ENCODE measurements at regions not wholly inside any gene's neighbourhood (a gene's known extent, or its start where the extent isn't known, plus 50 kb on each side); places are given as distances from the start of the nearest gene placed in this dataset.

DNA sequence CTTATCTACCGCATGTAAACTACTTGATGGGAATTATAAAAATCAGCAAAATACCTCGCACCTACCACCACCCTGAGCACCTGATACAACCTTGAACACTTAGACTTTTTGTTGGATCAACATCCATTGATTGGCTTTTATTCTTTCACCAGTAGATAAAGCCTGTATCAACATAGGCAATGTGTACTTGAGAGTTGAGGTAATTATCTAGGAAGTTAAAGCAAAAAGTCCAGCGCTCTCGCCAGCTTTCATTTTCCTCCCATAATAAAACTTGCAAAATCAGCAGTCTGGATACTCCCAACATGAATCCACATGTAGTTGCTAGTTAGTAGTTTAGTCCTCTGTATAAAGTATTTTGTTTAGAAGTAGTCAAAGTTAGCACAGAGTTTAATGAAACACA is 132.0 kb upstream of the PRDM1 start:
- TF ChIP-seq POLR2A (IDR thresholded peaks at IDR 0.05; ENCODE audit: low read depth, low read length) (no peak), SPI1 (IDR thresholded peaks at IDR 0.05; ENCODE audit: low read depth, low read length) (no peak), POLR2AphosphoS5 (IDR thresholded peaks at IDR 0.05; ENCODE audit: low read depth, low read length) (no peak), TAF1 (IDR thresholded peaks at IDR 0.05; ENCODE audit: low read depth, low read length) (no peak), POU2F2 (IDR thresholded peaks at IDR 0.05; ENCODE audit: low read depth, low read length) (no peak), PAX5 (IDR thresholded peaks at IDR 0.05; ENCODE audit: insufficient read depth, low read length, severe bottlenecking) (no peak)

Data from GM12891 (cell line).